B cell (primary cell): ENCODE measurements at regions not wholly inside any gene's neighbourhood (a gene's known extent, or its start where the extent isn't known, plus 50 kb on each side); places are given as distances from the start of the nearest gene placed in this dataset.

Source experiments
- ATAC-seq: fragments of 200-7000 bp; cut with Tn5 transposase; one replicate; pipeline ENCODE4 v1.10.0; 2021; ENCODE audit warnings: low read depth, mild to moderate bottlenecking, moderate number of reproducible peaks, moderate library complexity
- CTCF ChIA-PET: fragments of 350-600 bp; sonication (Branson Sonifier 250); formaldehyde crosslinking; loops from one replicate; lab custom pipeline; 2021; ENCODE audit warnings: antibody characterized with exemption, inconsistent platforms; lab: Charles Lee
- POLR2A ChIA-PET: fragments of 350-600 bp; sonication (Branson Sonifier 250); formaldehyde crosslinking; loops from one replicate; lab custom pipeline; 2021; ENCODE audit warnings: antibody characterized with exemption; lab: Charles Lee
- DNase-seq: peaks from one replicate; pipeline ENCODE4 v3.0.0; 2013
- H2AFZ ChIP-seq: 2 replicates; pipeline ENCODE4 v1.6.1; 2012; ENCODE audit warnings: mild to moderate bottlenecking, low read depth, low read length; ENCODE audit not compliant: insufficient read depth, poor library complexity, severe bottlenecking
- H3K27ac ChIP-seq, 2 donors: 1 replicate in 1 of 2; 2 replicates in 1 of 2; pipeline ENCODE4 v1.5.1; 2012 to 2013; ENCODE audit warnings: low read length in 2 of 2, mild to moderate bottlenecking in 2 of 2, moderate library complexity in 1 of 2
- H3K27me3 ChIP-seq, 4 experiments: fragments of 200-600 bp in 1 of 4; sonication (generic) in 1 of 4; replicated peaks in 1 of 4; 1 replicate in 2 of 4; 2 replicates in 2 of 4; pipeline versions ENCODE4 v1.6.1 to v1.7.0; 2013 to 2016; ENCODE audit warnings: low read length in 3 of 4, mild to moderate bottlenecking in 2 of 4, mixed read lengths in 1 of 4, moderate library complexity in 1 of 4; ENCODE audit not compliant: insufficient read depth in 4 of 4, control insufficient read depth in 3 of 4; ENCODE audit errors: control extremely low read depth in 1 of 4
- H3K36me3 ChIP-seq, 2 experiments: replicated peaks in 1 of 2; 1 replicate in 1 of 2; 2 replicates in 1 of 2; pipeline versions ENCODE4 v1.6.1 to v1.7.1; 2013; ENCODE audit warnings: low read length in 1 of 2; ENCODE audit not compliant: insufficient read depth in 2 of 2, control insufficient read depth in 1 of 2; ENCODE audit errors: control extremely low read depth in 1 of 2, extremely low read depth in 1 of 2
- H3K4me1 ChIP-seq, 2 donors: fragments of 200-600 bp in 1 of 2; sonication (generic) in 1 of 2; 1 replicate in 1 of 2; 2 replicates in 1 of 2; pipeline versions ENCODE4 v1.5.1 to v1.6.1; 2013 to 2017; ENCODE audit warnings: low read length in 2 of 2; ENCODE audit not compliant: control insufficient read depth in 2 of 2, insufficient read depth in 2 of 2
- H3K4me2 ChIP-seq: replicated peaks from 2 replicates; pipeline ENCODE3; 2012; ENCODE audit warnings: mild to moderate bottlenecking, low read depth, low read length; ENCODE audit not compliant: poor library complexity, severe bottlenecking
- H3K4me3 ChIP-seq, 5 experiments: fragments of 200-600 bp in 1 of 5; sonication (generic) in 1 of 5; 1 replicate in 3 of 5; 2 replicates in 2 of 5; pipeline versions ENCODE4 v1.5.1 to v1.7.0; 2011 to 2016; ENCODE audit warnings: low read length in 4 of 5, mild to moderate bottlenecking in 4 of 5, low read depth in 2 of 5, control low read depth in 1 of 5, moderate library complexity in 1 of 5; ENCODE audit not compliant: insufficient read depth in 1 of 5; ENCODE audit errors: control extremely low read depth in 1 of 5, extremely low read depth in 1 of 5
- H3K79me2 ChIP-seq: fragments of 200-600 bp; sonication (generic); one replicate; pipeline ENCODE4 v1.6.0; 2016; ENCODE audit warnings: low read length; ENCODE audit not compliant: control insufficient read depth, insufficient read depth
- H3K9ac ChIP-seq: fragments of 200-600 bp; sonication (generic); 2 replicates; pipeline ENCODE4 v1.6.1; 2017; ENCODE audit warnings: mild to moderate bottlenecking, low read length, moderate library complexity
- H3K9me3 ChIP-seq, 3 donors: one replicate each; pipeline versions ENCODE4 v1.6.1 to v1.7.1; 2013; ENCODE audit warnings: low read length in 2 of 3; ENCODE audit not compliant: control insufficient read depth in 2 of 3, insufficient read depth in 1 of 3; ENCODE audit errors: control extremely low read depth in 1 of 3
- H4K20me1 ChIP-seq: 2 replicates; pipeline ENCODE4 v1.6.0; 2012; ENCODE audit warnings: mild to moderate bottlenecking, low read length; ENCODE audit not compliant: insufficient read depth, control insufficient read depth, poor library complexity, severe bottlenecking
- H3K27ac Mint-ChIP-seq: one replicate; pipeline ENCODE4 v1.8.0; 2021; ENCODE audit warnings: mixed read lengths
- H3K27me3 Mint-ChIP-seq: one replicate; pipeline ENCODE4 v1.8.0; 2021; ENCODE audit warnings: mixed read lengths
- H3K4me1 Mint-ChIP-seq: one replicate; pipeline ENCODE4 v1.8.0; 2021; ENCODE audit warnings: mixed read lengths
- H3K4me3 Mint-ChIP-seq: one replicate; pipeline ENCODE4 v1.8.0; 2021; ENCODE audit warnings: mixed read lengths
- H3K9me3 Mint-ChIP-seq: one replicate; pipeline ENCODE4 v1.8.0; 2022; ENCODE audit warnings: mixed read lengths; ENCODE audit not compliant: insufficient read depth
- CTCF ChIP-seq: fragments of 200-600 bp; IDR thresholded peaks from one replicate; pipeline ENCODE4 v1.8.0; 2022; ENCODE audit warnings: antibody characterized with exemption, mild to moderate bottlenecking
- EZH2 ChIP-seq: IDR thresholded peaks from 2 replicates; pipeline ENCODE4 v1.6.1; 2012; ENCODE audit warnings: borderline replicate concordance, low read depth, mild to moderate bottlenecking, moderate library complexity, low read length; ENCODE audit not compliant: insufficient read depth, poor library complexity, severe bottlenecking
- WGBS: methylation state at CpG from one replicate; pipeline ENCODE4 v1.1.5; 2013; ENCODE audit warnings: missing lambda C conversion rate; ENCODE audit not compliant: insufficient coverage; 5-methylcytosine and 5-hydroxymethylcytosine counted together
- intact Hi-C: fragments of 100-400 bp; cut with micrococcal nuclease; formaldehyde crosslinking; loops from one replicate; pipeline ENCODE4 v1.10.0; 2022

- H3K4me2 ChIP-seq, result no peak overlapping the region
- H3K4me1 ChIP-seq, result no peaks in the 10 kb centered on the region
- intact Hi-C loops, result no loop called here
- H3K27me3 ChIP-seq, result no peaks in the 10 kb centered on the region
- H3K36me3 ChIP-seq, result no peaks in the 10 kb centered on the region
- Mint-ChIP-seq H3K9me3 (no peaks in the 10 kb centered on the region), H3K4me1 (no peaks in the 10 kb centered on the region), H3K27ac (no peak overlapping the region), H3K4me3 (no peak overlapping the region), H3K27me3 (no peaks in the 10 kb centered on the region)
- ATAC-seq (no peak), DNase-seq (no peak)
- H2AFZ ChIP-seq, result no peak overlapping the region
- H3K79me2 ChIP-seq, result no peaks in the 10 kb centered on the region
- no peaks in the 10 kb centered on the region for H4K20me1 ChIP-seq
- H3K9ac ChIP-seq, result no peak overlapping the region
- ChIA-PET POLR2A (no interaction called here), CTCF (no interaction called here)
- TF ChIP-seq EZH2 (no peak), CTCF (no peak)
- H3K4me3 ChIP-seq, result no peak overlapping the region
- WGBS, result no CpG with 5 or more reads among the region's 2 CpGs
- no peaks in the 10 kb centered on the region for H3K9me3 ChIP-seq
- H3K27ac ChIP-seq, result no peak overlapping the region
Observed at GRCh38 chr20:10946124-10946880, 272.5 kb upstream of the JAG1 start.

- Mint-ChIP-seq H3K27ac (no peak overlapping the region), H3K27me3 (no peaks in the 10 kb centered on the region), H3K4me1 (no peaks in the 10 kb centered on the region), H3K9me3 (no peaks in the 10 kb centered on the region), H3K4me3 (no peak overlapping the region)
- H2AFZ ChIP-seq, result no peak overlapping the region
- intact Hi-C loops, result no loop called here
- no peak overlapping the region for H3K9ac ChIP-seq
- H3K9me3 ChIP-seq, result no peaks in the 10 kb centered on the region
- no peaks in the 10 kb centered on the region for H3K4me1 ChIP-seq
- no peak overlapping the region for H3K4me2 ChIP-seq
- no peak overlapping the region for H3K27ac ChIP-seq
- no peak overlapping the region for H3K4me3 ChIP-seq
- ATAC-seq (no peak), DNase-seq (no peak)
- ChIA-PET CTCF (no interaction called here), POLR2A (no interaction called here)
- no peaks in the 10 kb centered on the region for H3K36me3 ChIP-seq
- H3K79me2 ChIP-seq, result no peaks in the 10 kb centered on the region
- no peaks in the 10 kb centered on the region for H3K27me3 ChIP-seq
- no peaks in the 10 kb centered on the region for H4K20me1 ChIP-seq
- TF ChIP-seq CTCF (no peak), EZH2 (no peak)
Observed at GRCh38 chr20:10947726-10948125, 273.9 kb upstream of the JAG1 start.
